ENCODE measurements at regions not wholly inside any gene's neighbourhood (a gene's known extent, or its start where the extent isn't known, plus 50 kb on each side); places are given as distances from the start of the nearest gene placed in this dataset.
"Not testable (repeated sequence)": the region's sequence is repeated elsewhere in the genome, so short reads cannot be mapped to it uniquely, and the experiment has no call there.

DNA sequence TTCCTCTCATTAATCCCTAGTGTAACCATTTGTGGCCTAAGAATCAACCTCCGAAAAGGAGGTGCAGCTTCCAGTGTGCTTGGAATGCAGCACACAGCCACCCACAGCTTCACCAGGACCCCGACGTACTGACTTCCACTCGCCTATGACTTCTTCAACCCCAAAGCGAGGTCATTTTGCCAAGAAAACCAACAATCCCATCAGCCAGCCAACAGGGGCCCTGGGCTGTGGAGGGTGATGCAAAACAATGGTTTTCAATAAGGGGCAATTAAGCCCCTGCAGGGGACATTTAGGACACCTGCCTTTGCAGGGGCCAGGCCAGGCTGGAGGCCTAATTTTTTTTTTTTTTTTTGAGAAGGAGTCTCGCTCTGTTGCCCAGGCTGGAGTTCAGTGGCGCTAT, 158.1 kb upstream of the SKOR2 start:
- DNase-seq (ENCODE audit: low read depth), result no peak

DNA sequence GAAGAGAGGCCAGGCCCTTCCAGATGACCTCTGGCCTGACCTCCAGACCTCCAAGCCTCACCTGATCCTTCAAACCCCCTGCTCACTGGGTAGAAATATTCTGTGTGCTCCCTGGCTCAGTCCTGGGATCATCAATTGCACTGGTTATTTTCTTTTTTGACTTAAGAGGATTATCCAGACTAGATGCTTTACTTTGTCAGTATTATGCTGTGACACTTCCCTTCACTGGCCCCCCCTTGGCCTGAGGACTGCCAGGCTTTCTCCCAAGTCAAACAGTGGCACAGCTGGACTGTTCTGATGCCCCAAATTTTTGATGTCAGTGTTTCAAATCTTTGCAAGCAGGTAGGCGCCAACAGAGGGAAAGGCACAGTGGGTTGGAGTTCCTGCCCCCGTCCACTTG, 156.3 kb upstream of the SKOR2 start:
- DNase-seq (ENCODE audit: low read depth), result no peak

DNA sequence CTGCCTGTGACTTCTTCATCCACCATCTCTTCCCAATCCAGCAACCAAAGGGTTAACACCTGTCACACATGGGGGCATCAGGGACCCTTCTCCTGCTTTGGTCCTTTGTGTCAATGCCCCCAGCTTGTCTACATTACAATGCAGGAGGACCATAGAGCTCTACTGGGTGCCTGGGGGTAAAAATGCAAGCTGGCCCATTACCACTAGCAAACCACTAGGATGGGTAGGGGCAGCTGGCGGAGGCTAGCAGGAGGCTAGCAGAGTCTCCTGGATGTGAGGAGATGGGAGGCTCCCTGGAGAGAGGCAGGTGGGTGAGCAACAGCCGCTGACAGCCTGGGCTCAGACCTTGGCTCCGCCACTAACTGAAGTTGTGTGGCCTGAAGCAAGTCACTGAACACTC, 153.4 kb upstream of the SKOR2 start:
- DNase-seq (ENCODE audit: low read depth), result no peak

DNA sequence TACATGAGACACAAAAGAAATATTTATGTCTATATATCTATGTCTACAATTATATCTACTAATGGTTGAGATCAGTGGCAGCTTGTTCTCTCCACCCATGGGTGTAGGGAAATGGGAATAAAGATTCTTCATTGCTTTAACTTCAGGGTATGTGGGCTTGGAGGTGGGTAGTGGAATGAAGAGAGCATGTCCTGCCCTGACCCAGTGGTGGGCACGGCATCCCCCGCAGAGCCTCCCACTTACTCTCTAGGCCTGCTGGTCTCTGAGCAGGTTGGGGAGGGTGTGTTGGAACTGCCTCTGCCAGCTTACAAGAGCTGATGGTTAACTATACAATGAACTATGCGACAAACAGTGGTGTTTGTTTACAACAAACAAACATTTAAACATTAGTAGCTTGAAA, 152.5 kb upstream of the SKOR2 start:
- no peak for DNase-seq (ENCODE audit: low read depth)

DNA sequence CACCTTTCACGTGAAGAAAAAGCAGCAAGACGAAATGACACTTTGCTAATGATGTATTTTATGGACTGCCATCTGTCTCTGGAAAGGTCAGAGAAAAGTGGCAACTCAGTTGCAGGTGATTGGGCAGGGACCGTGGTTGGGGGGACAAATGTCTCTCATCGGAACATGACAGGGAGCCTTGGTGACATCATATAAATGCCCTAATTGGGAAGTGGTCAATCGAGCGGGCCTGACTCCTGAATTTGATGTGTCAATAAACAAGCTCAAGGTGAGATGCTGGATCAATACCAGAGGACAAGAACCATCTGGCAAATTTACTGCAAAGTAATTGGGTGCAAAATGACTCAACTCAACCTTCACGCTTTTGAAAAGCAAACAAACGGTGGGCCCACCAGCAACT, 151.9 kb upstream of the SKOR2 start:
- DNase-seq (ENCODE audit: low read depth), result no peak

DNA sequence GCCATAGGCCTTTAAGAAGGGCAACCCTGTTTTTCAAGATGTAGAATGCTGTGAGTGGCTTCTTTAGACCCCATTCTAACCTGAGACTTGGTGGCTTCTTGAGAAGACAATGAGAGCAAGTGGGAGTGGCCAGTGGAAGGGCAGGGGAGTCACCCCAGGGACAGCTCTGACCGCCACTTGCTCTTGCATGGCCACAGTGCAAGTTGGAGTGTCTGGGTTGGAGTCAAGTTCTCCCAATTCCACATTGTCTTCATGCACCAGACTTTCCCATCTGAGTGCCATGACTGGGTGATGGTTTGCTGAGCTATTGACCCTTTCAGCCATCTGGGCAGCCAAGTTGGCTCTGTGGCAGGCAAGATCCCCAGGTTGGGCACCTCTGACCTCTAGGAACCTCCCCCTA, 148.0 kb upstream of the SKOR2 start:
- no peak for DNase-seq (ENCODE audit: low read depth)

DNA sequence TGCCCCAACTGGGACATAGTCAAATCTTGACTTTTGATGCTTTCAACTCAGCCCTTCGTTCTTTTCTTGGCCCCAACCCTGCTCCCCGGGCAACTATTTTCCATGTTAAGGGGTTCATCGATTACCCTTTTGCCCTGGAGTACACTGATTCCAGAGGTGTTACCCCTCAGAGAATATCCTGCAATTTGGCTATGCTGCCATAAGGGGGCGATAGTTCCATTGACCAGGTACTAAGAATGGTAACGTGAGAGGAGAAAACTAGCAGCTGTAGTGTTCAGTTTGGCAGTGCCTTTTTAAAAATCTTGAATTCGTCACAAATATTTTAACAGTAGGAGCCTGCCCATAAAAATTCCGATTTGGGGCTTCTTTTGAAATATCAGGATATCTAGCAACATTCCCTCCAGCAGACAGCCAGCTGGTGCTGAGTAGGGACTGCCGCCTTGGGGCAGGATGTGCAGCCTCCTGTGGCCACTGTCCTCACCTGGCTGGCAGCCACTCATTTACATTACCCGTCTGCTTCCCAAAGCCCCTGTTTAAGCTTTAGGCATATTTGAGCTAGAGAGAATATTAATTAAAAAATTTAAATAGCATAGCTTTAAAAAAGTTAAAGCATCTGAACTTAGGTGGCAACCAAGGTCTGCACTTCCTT, 146.3 kb upstream of the SKOR2 start:
- DNase-seq (ENCODE audit: low read depth), result no peak

DNA sequence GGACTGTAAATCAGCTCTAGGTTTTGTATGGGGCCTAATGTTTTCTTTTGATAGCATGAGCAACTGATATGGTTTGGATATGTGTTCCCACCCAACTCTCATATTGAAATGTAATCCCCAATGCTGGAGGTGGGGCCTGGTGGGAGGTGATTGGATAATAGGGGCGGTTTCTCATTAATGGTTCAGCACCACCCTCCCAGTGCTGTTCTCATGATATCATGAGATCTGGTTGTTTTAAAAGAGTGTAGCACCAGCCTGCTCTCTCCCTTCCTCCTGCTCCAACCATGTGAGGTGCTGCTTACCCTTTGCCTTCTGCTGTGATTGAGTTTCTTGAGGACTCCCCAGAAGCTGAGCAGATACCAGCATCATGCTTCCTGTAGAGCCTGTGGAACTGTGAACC, 140.2 kb upstream of the SKOR2 start:
- DNase-seq (ENCODE audit: low read depth), result no peak

DNA sequence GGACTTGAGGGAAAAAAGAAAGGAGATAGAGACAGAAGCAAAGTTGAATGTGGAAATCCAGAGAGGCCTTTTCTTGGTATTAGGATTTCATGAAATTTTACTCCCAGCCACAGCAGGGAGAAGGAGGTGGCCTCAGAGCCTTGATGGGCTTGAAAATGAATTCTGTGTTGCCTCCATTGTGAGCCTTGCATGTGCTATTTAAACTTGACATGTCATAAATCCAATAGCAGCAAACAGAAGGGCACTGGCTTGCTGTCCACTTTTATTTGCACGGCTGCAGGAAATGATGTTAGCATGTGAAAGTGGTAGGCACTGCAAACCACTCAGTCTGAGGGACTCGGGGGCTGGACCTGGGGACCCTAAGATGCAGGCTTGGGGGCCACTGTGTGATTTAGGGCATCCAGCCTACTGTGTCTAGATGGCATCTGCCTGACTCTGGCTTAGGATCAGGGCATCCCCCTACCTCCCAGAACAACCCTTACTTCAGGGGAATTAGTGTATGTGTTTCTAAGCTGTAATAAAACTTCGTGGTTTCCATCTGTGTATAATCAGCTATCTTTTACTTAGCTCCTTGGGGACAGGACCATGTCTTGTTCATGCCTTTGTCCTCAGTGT, 139.1 kb upstream of the SKOR2 start:
- DNase-seq (ENCODE audit: low read depth), result no peak

DNA sequence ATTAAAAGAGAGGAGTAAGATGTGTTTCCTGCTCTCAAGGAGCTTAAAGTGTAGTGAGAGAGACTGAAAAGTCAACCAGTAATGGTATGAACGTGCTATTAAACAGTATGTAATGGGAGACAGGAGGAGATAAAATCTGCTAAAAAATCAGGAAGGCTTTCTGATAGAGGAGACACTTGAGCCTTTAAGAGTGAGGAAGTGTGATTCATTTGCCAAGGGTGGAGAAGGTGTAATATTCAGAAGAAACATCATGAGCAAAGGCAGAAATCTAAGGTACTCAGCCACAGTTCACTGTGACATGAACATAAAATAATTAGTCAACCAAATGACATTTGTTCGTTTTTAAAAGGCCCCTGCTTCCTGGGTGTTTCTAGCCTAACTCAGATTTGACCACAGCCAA, 137.8 kb upstream of the SKOR2 start:
- DNase-seq (ENCODE audit: low read depth), result no peak

DNA sequence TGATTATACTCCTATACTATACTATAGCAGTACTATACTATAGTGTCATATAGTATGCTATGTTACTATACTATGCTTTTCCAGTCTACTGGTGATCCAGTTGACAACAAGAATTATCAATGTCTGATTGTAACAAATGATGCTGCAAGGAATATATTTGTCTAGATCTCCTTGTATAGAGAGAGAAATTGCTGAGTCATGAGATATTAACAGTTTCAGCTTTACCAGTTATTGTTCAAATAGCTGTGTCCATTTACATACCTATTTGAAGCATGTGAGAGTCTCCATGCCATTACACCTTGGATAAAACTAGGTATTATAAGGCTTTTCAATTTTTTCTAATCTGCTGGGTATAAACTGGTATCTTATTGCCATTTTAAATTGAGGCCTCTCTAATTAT, 136.4 kb upstream of the SKOR2 start:
- DNase-seq (ENCODE audit: low read depth), result no peak

DNA sequence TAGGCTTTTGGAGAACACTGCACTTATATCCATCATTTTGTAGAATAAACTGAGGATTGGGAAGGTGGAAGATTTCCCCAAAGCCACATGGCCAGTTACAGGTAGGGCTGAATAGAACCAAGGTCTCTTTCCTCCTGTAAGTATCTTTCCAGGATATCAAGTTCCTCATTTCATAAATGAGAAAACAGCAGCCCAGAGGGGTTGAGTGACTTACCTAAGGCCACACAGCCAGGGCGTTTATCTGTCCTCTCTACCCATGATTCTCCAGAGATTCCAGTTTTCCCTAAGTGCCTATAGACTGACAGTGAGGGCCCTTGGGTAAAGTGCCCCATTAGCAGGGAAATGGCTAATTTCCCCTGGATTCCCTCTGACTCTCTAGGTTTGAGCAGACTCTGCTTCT, 132.3 kb upstream of the SKOR2 start:
- no peak for DNase-seq (ENCODE audit: low read depth)

DNA sequence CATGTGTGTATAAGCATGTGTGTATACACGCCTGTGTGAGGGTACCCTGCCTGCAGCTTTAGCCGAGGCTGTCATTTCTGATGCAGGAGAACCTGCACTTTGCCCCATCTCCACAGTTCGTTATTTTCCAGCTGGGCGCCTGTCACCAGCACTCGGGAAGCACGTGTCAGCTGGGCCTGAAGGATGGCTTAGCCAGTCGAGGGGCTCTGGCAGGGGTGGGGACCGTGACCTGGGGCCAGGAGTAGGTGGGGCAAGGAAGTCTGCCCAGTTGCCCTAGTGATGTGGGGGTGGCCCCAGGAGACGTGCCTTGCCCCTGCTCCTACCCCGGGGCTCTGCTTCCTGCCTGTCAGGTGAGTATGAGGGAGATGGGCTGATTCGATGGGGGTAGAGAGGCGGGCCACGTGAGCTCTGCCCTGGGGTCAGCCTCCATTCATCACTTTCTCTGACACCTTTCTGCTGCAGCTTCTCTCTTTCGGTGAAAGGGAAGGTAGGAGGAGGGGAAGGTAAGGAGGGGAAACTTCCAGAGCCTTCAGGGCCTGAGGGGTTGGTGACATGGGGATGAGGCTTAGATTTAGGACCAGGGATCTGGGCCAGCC, 130.6 kb upstream of the SKOR2 start:
- DNase-seq (ENCODE audit: low read depth), result no peak

DNA sequence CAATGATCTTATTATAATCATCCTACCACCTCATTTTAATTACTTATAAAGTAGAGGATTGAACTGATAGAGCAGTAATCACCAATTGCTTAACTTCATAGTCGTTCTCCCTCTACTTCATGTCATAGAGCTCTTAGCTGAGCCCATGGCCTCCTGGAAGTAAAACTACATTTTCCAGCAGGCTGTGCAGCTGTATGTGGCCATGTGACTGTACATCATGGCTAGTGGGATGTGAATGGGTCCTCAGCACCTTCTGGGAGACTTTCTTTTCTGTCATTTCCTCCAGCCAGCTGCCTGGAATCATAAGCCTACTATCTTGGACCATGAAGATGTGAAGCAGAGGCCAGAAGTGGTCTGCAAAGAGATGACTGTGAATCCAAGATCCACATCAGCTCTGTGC, 128.7 kb upstream of the SKOR2 start:
- no peak for DNase-seq (ENCODE audit: low read depth)

DNA sequence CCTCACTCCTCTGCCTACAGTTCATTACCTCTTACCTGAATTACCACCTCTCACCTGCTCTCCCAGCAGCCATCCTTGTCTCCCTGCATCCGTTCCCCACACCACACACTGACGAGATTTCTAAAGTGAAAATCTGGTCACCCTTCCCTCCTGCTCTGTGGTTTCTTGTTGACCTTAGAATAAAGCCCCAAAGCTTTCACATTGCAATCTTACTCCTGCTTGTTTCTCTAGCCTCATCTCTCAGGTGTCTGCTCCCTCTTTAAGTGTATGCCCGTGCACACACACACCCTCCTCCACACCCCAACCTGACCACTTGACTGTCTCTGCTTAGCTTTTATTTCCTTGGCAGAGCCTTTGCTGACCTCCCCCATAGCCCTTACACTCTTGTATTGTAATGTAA, 122.0 kb upstream of the SKOR2 start:
- DNase-seq (ENCODE audit: low read depth), result no peak

DNA sequence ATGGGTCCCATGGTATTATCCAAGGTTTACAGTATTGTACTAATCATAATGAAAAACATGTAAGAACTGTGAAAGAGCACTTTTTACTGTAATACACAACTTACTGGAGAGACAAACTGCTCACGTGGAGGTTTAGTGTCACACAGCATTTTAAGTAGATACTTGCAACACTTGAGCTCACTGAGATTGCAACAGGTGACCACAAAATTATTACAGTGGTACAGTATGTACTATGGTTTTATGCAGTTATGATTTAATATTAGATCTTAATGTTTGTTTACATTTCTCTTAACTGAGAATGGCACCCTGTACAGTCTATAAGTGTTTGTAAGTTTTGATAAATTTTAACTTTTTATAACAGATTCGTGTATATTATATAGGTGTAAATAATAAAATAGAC, 118.6 kb upstream of the SKOR2 start:
- DNase-seq (ENCODE audit: low read depth), result no peak

DNA sequence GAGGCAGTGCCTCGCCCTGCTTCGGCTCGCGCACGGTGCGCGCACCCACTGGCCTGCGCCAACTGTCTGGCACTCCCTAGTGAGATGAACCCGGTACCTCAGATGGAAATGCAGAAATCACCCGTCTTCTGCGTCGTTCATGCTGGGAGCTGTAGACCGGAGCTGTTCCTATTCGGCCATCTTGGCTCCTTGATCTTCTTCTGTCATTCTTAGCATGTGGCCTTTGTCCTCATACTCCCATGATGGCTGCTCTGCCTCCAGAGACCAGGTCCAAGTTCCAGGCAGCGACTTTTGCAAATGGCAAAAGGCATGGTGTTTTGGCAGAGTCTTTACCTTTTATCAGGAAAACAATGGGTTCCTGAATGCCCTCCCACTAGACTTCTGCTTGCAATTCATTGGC, 102.6 kb upstream of the SKOR2 start:
- not testable (repeated sequence) for DNase-seq (ENCODE audit: low read depth)

DNA sequence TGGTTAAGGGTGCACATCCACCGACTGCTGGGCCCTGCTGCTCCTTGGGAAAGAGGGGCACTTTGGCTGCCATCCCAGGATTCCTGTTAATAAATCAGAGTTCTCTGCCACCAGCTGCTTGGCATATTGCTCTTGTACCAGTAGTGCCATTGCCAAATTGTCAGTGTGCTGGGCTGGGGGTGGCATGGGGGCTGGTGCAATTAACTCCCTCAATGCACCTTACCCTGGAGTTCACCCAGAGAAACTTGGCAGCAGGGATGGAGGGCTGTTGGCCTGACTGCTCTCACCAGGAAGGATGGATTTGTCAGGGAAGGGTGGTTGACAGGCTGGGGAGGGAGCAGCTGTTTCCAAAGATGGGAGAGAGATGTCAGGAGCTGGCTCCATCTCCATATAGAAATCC, 94.6 kb upstream of the SKOR2 start:
- DNase-seq (ENCODE audit: low read depth), result no peak

DNA sequence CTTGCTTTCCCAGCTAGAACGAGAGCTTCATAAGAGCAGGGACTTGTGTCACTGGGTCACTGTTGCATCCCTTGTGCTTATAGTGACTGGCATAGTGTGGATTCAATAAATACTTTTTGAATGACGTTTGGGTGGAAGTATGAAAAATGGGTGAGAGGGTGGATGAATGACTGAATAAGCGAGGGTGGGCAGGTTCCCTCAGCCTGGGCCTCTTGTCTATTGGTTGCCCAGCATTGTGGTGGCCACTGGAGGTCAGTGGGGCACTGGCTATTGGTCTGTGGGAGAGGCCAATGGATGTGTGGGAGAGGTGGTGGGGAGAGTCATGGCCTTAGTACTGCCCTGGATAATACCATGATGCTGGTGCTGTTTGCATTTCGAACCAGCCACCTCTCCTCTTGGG, 93.8 kb upstream of the SKOR2 start:
- no peak for DNase-seq (ENCODE audit: low read depth)

DNA sequence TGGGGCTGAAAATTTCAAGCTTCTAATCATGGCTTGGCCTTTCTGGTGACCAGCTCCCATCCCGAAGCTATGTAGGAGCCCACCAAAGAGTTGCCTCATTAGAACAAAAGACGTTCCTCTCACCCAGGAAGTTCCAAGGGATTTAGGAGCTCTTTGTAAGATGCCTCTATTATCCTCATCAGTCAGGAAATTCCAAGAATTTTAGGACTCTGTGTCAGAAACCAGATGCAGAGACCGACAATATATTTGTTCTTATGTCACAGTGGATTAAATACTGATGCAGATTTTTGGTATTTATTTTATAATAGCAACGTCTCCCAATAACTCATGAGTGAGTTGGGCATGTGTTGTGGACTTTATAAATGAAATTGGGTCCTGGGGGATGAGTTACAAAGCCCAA, 91.8 kb upstream of the SKOR2 start:
- no peak for DNase-seq (ENCODE audit: low read depth)

DNA sequence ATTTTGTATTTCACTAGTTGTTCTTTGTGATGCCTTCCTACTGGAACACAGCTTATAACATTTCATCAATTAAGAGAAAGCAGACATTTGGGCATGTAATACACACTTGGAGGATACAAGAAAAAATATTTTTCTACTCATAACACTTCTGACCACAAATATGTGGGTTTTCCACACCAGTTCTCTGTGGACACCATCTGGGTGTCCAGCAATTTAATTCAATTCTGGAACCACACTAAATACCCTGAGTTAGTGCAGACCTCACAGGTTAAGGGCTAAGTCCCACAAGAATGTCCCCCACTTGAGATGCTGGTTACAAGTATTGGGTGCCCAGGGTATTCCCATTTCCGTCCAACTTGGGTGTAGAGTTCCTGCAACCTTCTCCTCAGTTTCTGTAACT, 91.1 kb upstream of the SKOR2 start:
- no peak for DNase-seq (ENCODE audit: low read depth)

DNA sequence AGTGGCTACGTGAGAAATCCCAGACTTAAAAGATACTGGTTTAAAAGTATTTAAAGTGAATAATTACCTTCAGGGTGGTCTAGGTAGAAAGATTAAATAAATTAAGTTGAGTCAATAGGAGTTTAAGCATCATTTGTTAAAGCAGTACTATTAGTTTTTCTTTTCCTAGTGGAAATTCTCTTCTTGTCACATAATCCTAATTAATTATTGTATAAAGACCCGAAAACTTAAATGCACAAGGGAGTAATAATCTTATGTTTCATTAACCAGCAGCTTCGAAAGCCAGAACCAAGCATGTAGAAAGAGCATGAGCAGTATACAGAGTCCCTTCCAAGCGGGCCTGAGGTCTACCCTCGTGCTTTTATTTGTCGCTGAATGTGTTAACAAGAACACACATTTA, 90.2 kb upstream of the SKOR2 start:
- no peak for DNase-seq (ENCODE audit: low read depth)

DNA sequence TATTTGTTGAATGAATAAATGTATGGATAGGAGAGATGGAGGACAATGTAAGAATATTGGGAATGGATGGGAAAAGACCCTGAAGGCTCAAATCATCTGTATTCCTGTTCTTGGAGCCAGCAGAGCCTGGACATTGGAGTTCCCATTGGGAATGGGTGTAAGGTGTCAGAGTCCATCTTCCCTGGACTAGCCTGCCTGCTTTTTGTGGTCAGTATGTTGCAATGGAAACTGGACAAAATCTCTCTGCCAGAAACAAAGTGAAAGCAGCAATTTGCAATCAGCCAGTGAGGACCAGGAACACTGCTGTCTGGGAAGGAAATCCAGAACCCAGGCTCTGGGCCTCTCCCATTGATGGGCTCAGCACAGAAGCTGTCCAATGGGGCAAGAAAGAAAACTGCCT, 83.5 kb upstream of the SKOR2 start:
- DNase-seq (ENCODE audit: low read depth), result no peak
